GM13976 (cell line): ENCODE measurements at regions not wholly inside any gene's neighbourhood (a gene's known extent, or its start where the extent isn't known, plus 50 kb on each side); places are given as distances from the start of the nearest gene placed in this dataset.

Experiments
- DNase-seq: peaks from one replicate; pipeline ENCODE4 v3.0.0; 2012; ENCODE audit warnings: low spot score
- CTCF ChIP-seq: IDR thresholded peaks from 2 replicates; pipeline ENCODE4 v1.5.1; 2012; ENCODE audit warnings: borderline replicate concordance, mild to moderate bottlenecking; ENCODE audit not compliant: insufficient read depth; ENCODE audit errors: extremely low read depth, missing control alignments, control extremely low read depth
- in situ Hi-C: fragments of 300-500 bp; cut with MboI; formaldehyde crosslinking; loops from one replicate; pipeline ENCODE4 v1.12.0; 2022; ENCODE audit warnings: low sequenced_read_pairs, mixed read lengths, inconsistent platforms; ENCODE audit not compliant: unreplicated experiment

GRCh38 chr2:74735009-74735408, 81.0 kb downstream of the SEMA4F start:
- no peak for TF ChIP-seq CTCF
- in situ Hi-C loops, result no loop called here
- DNase-seq, result no peak

DNA sequence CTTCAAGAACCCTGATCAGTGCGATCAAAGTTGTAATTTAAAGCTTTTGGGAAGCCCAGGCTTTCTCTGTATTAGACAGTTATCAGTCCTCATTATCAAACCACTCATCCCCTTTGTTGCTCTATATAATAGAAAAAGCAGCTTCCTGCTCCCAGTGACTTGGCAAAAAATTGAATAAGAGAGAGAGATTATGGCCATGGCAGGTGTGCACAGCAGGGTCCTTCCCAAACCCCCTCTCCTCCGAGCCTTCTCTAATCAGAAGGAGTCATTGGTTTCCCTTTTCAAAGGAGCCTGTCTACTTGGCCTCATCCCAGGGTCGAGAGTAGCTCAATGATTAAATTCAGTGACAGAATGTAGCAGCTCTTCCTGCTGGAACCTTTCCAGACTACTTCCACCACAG, 81.5 kb downstream of the SEMA4F start:
- no peak for DNase-seq
- in situ Hi-C loops, result no loop called here
- TF ChIP-seq CTCF, result no peak

- in situ Hi-C loops, result no loop called here
- no peak for TF ChIP-seq CTCF
Measured at GRCh38 chr2:74736589-74736988, 82.5 kb downstream of the SEMA4F start.

GRCh38 chr2:74738586-74738985, 84.5 kb downstream of the SEMA4F start:
- TF ChIP-seq CTCF, result no peak
- in situ Hi-C loops, result no loop called here
- no peak for DNase-seq

More at GRCh38 chr2:74736589-74736988, 82.5 kb downstream of the SEMA4F start:
- no peak for DNase-seq

DNA sequence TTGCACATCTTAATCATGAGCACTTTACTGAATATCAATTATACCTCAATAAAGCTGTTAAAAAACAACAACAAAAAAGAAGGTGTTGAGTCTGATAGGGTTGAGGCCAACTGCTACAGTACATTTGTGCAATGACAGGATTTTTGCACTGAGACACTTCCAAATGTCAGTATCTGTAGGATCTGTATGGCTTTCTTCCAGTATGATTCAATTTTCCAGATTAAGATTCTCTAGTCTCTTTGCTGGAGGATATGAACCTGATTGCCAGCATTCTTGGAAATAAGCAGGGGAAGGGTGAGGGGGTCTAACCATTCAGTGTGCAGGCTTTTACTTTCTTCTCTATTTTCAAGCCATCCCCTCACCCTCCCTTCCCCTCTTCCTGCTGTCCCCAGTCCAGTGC, 85.1 kb downstream of the SEMA4F start:
- in situ Hi-C loops, result no loop called here
- no peak for TF ChIP-seq CTCF
- no peak for DNase-seq

- no peak for DNase-seq
- in situ Hi-C loops, result no loop called here
- no peak for TF ChIP-seq CTCF
Measured at GRCh38 chr2:74739733-74740241, 85.7 kb downstream of the SEMA4F start.

GRCh38 chr2:74740395-74740740, 86.3 kb downstream of the SEMA4F start:
- no peak for TF ChIP-seq CTCF
- in situ Hi-C loops, result no loop called here
- no peak for DNase-seq
